SK-MEL-5 (cell line): ENCODE measurements at regions not wholly inside any gene's neighbourhood (a gene's known extent, or its start where the extent isn't known, plus 50 kb on each side); places are given as distances from the start of the nearest gene placed in this dataset.

Source experiments
- DNase-seq: peaks from one replicate; pipeline ENCODE4 v3.0.0-alpha.2; 2016; ENCODE audit warnings: low read depth, low spot score
- in situ Hi-C: cut with HindIII; loops from 2 replicates; pipeline ENCODE4 v1.10.0; 2016; ENCODE audit warnings: low sequenced_read_pairs, high pct_unique_total_duplicates, low pct_unique_long_range_greater_than_20kb

GRCh38 chr10:10396601-10397000 is 621.1 kb upstream of the CELF2 start:
- in situ Hi-C loops, result no loop called here
- no peak for DNase-seq

GRCh38 chr10:10397906-10398305 is 619.8 kb upstream of the CELF2 start:
- DNase-seq, result no peak
- in situ Hi-C loops, result no loop called here

GRCh38 chr10:10403762-10404161 is 613.9 kb upstream of the CELF2 start:
- in situ Hi-C loops, result no loop called here
- no peak for DNase-seq

GRCh38 chr10:10417671-10418070 is 600.0 kb upstream of the CELF2 start:
- DNase-seq, result no peak
- in situ Hi-C loops, result no loop called here

GRCh38 chr10:10418387-10418786 is 599.3 kb upstream of the CELF2 start:
- in situ Hi-C loops, result no loop called here
- no peak for DNase-seq

GRCh38 chr10:10421071-10421470 is 596.6 kb upstream of the CELF2 start:
- no peak for DNase-seq
- in situ Hi-C loops, result no loop called here

GRCh38 chr10:10431422-10432066 is 586.1 kb upstream of the CELF2 start:
- in situ Hi-C loops, result no loop called here
- no peak for DNase-seq

GRCh38 chr10:10432296-10433035 is 585.2 kb upstream of the CELF2 start:
- no peak for DNase-seq
- in situ Hi-C loops, result no loop called here

- in situ Hi-C loops, result no loop called here
- DNase-seq, result no peak
Measured at GRCh38 chr10:10434312-10434711, 583.4 kb upstream of the CELF2 start.

GRCh38 chr10:10437886-10438285 is 579.8 kb upstream of the CELF2 start:
- in situ Hi-C loops, result no loop called here
- DNase-seq, result no peak

GRCh38 chr10:10438335-10439100 is 579.2 kb upstream of the CELF2 start:
- in situ Hi-C loops, result no loop called here
- DNase-seq, result no peak

- in situ Hi-C loops, result no loop called here
- no peak for DNase-seq
Measured at GRCh38 chr10:10456856-10457255, 560.8 kb upstream of the CELF2 start.

- no peak for DNase-seq
- in situ Hi-C loops, result no loop called here
Measured at GRCh38 chr10:10460451-10460850, 557.2 kb upstream of the CELF2 start.

- in situ Hi-C loops, result no loop called here
- no peak for DNase-seq
Measured at GRCh38 chr10:10462151-10462941, 555.3 kb upstream of the CELF2 start.

GRCh38 chr10:10471758-10472157 is 545.9 kb upstream of the CELF2 start:
- no peak for DNase-seq
- in situ Hi-C loops, result no loop called here

- no peak for DNase-seq
- in situ Hi-C loops, result no loop called here
Measured at GRCh38 chr10:10475812-10476211, 541.9 kb upstream of the CELF2 start.

GRCh38 chr10:10477844-10478243 is 539.8 kb upstream of the CELF2 start:
- DNase-seq, result no peak
- in situ Hi-C loops, result no loop called here

GRCh38 chr10:10479465-10479864 is 538.2 kb upstream of the CELF2 start:
- no peak for DNase-seq
- in situ Hi-C loops, result no loop called here
